Loucy (cell line): ENCODE measurements at regions not wholly inside any gene's neighbourhood (a gene's known extent, or its start where the extent isn't known, plus 50 kb on each side); places are given as distances from the start of the nearest gene placed in this dataset.

Experiments
- H2AFZ ChIP-seq: fragments of 200-600 bp; sonication (generic); 2 replicates; pipeline ENCODE4 v1.6.0; 2016; ENCODE audit warnings: antibody characterized with exemption, mild to moderate bottlenecking, low read length, moderate library complexity
- H3F3A ChIP-seq: fragments of 200-600 bp; 2 replicates; pipeline ENCODE4 v1.6.0; 2016; ENCODE audit warnings: antibody characterized with exemption, low read depth, mild to moderate bottlenecking
- H3K27me3 ChIP-seq: fragments of 200-600 bp; sonication (generic); 2 replicates; pipeline ENCODE4 v1.6.1; 2014; ENCODE audit warnings: low read length, mild to moderate bottlenecking; ENCODE audit not compliant: insufficient read depth, poor library complexity, severe bottlenecking
- H3K36me3 ChIP-seq: fragments of 200-600 bp; sonication (generic); 2 replicates; pipeline ENCODE4 v1.6.1; 2016; ENCODE audit warnings: low read length; ENCODE audit not compliant: insufficient read depth
- H3K4me1 ChIP-seq: fragments of 200-600 bp; sonication (generic); 2 replicates; pipeline ENCODE4 v1.5.1; 2014; ENCODE audit warnings: low read length, mild to moderate bottlenecking; ENCODE audit not compliant: insufficient read depth, poor library complexity, severe bottlenecking
- H3K4me2 ChIP-seq: fragments of 200-600 bp; sonication (generic); 2 replicates; pipeline ENCODE4 v1.6.0; 2014; ENCODE audit warnings: antibody characterized with exemption, low read length, low read depth, mild to moderate bottlenecking; ENCODE audit not compliant: poor library complexity, severe bottlenecking
- H3K4me3 ChIP-seq: fragments of 200-600 bp; sonication (generic); 2 replicates; pipeline ENCODE4 v1.5.1; 2014; ENCODE audit warnings: low read length, mild to moderate bottlenecking, mixed read lengths; ENCODE audit not compliant: poor library complexity, severe bottlenecking
- H3K79me2 ChIP-seq: fragments of 200-600 bp; sonication (generic); 2 replicates; pipeline ENCODE4 v1.6.1; 2014; ENCODE audit warnings: low read length; ENCODE audit not compliant: insufficient read depth
- H3K9ac ChIP-seq: fragments of 200-600 bp; sonication (generic); 2 replicates; pipeline ENCODE4 v1.6.0; 2014; ENCODE audit warnings: mild to moderate bottlenecking, low read depth, low read length, moderate library complexity; ENCODE audit not compliant: poor library complexity, severe bottlenecking
- H3K9me2 ChIP-seq: fragments of 200-600 bp; sonication (generic); replicated peaks from 2 replicates; pipeline ENCODE4 v1.6.1; 2016; ENCODE audit warnings: low read depth, low read length, mixed read lengths
- H3K9me3 ChIP-seq: fragments of 200-600 bp; sonication (generic); 2 replicates; pipeline ENCODE4 v1.6.1; 2014; ENCODE audit warnings: mild to moderate bottlenecking, antibody characterized with exemption, low read length, low read depth; ENCODE audit not compliant: insufficient read depth
- H4K20me1 ChIP-seq: fragments of 200-600 bp; sonication (generic); 2 replicates; pipeline ENCODE4 v1.6.0; 2014; ENCODE audit warnings: antibody characterized with exemption, low read length, mild to moderate bottlenecking; ENCODE audit not compliant: insufficient read depth, poor library complexity, severe bottlenecking
- EZH2phosphoT487 ChIP-seq: fragments of 200-600 bp; IDR thresholded peaks from 2 replicates; pipeline ENCODE4 v1.6.1; 2018; ENCODE audit warnings: antibody characterized with exemption, mild to moderate bottlenecking, moderate library complexity, borderline replicate concordance
- TF ChIP-seq, protein P1 (sequence below): fragments of 200-600 bp; sonication (generic); conservative IDR thresholded peaks from 2 replicates; pipeline ENCODE4 v1.5.1; 2014; ENCODE audit warnings: mild to moderate bottlenecking, antibody characterized with exemption, low read length

DNA sequence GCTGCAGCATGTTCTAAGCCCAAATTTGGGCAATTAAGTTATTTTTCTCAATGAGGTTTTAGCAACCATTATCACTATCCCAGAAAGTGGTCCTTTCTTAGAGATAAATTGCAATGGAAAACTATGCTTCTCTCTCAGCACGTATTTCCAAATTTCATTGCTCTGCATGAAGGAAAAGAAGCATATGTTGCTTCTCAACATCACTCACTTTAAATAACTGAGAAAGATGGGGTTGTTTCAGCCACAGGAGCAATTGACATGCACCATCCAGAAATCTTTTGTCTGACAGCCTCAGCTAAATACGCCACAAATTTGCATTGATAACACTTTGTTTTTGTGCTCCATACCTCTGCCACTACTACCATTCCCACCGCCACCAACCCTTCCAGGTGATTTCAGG lies 157.6 kb upstream of the PKN2 start:
- no peaks in the 10 kb centered on the region for H3K36me3 ChIP-seq

DNA sequence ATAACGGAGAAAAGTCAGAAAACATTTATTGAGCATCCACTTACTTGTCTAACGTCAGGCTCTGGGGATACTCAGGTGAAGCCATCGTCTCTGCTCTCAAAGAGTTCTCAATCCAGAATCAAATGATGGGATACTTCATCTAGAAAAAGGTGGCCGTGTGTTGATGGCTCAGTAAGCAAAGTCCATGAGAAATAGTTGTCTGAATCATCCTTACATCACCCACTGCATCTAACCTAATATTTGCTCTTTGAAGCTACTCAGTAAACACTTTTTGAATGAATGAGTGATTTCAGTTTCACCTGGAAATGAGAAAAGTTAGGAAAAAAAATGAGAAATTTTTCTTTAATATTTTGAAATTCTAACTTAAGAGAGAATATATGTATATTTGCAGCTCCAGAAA lies 155.3 kb upstream of the PKN2 start:
- Histone ChIP-seq H3K27me3 (no peaks in the 10 kb centered on the region), H3K9ac (no peak overlapping the region), H3F3A (no peaks in the 10 kb centered on the region), H3K9me3 (no peaks in the 10 kb centered on the region), H3K79me2 (no peaks in the 10 kb centered on the region), H2AFZ (no peak overlapping the region), H3K4me1 (no peaks in the 10 kb centered on the region), H3K4me2 (no peak overlapping the region), H3K36me3 (no peaks in the 10 kb centered on the region), H3K9me2 (no peaks in the 10 kb centered on the region), H3K4me3 (no peak overlapping the region), H4K20me1 (no peaks in the 10 kb centered on the region)
- TF ChIP-seq EZH2phosphoT487: no peak
- TF ChIP-seq, protein P1, sequence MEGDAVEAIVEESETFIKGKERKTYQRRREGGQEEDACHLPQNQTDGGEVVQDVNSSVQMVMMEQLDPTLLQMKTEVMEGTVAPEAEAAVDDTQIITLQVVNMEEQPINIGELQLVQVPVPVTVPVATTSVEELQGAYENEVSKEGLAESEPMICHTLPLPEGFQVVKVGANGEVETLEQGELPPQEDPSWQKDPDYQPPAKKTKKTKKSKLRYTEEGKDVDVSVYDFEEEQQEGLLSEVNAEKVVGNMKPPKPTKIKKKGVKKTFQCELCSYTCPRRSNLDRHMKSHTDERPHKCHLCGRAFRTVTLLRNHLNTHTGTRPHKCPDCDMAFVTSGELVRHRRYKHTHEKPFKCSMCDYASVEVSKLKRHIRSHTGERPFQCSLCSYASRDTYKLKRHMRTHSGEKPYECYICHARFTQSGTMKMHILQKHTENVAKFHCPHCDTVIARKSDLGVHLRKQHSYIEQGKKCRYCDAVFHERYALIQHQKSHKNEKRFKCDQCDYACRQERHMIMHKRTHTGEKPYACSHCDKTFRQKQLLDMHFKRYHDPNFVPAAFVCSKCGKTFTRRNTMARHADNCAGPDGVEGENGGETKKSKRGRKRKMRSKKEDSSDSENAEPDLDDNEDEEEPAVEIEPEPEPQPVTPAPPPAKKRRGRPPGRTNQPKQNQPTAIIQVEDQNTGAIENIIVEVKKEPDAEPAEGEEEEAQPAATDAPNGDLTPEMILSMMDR: no peak

More for the DNA sequence above, 157.6 kb upstream of the PKN2 start:
- no peak overlapping the region for H3K4me2 ChIP-seq
- no peak for TF ChIP-seq EZH2phosphoT487
- TF ChIP-seq, protein P1: no peak
- H3K4me3 ChIP-seq: no peak overlapping the region
- no peaks in the 10 kb centered on the region for H4K20me1 ChIP-seq
- H3K4me1 ChIP-seq: no peaks in the 10 kb centered on the region
- no peaks in the 10 kb centered on the region for H3K27me3 ChIP-seq
- no peak overlapping the region for H3K9ac ChIP-seq
- no peaks in the 10 kb centered on the region for H3F3A ChIP-seq
- H3K9me2 ChIP-seq: no peaks in the 10 kb centered on the region
- no peaks in the 10 kb centered on the region for H3K9me3 ChIP-seq
- H2AFZ ChIP-seq: no peak overlapping the region
- no peaks in the 10 kb centered on the region for H3K79me2 ChIP-seq

- no peaks in the 10 kb centered on the region for H3F3A ChIP-seq
- H3K36me3 ChIP-seq: no peaks in the 10 kb centered on the region
- no peaks in the 10 kb centered on the region for H3K9me2 ChIP-seq
- H3K4me1 ChIP-seq: no peaks in the 10 kb centered on the region
- H3K27me3 ChIP-seq: no peaks in the 10 kb centered on the region
- H3K4me3 ChIP-seq: no peak overlapping the region
- no peak overlapping the region for H3K4me2 ChIP-seq
- TF ChIP-seq EZH2phosphoT487: no peak
- TF ChIP-seq, protein P1: no peak
- H3K9me3 ChIP-seq: no peaks in the 10 kb centered on the region
- no peak overlapping the region for H2AFZ ChIP-seq
- H4K20me1 ChIP-seq: no peaks in the 10 kb centered on the region
- no peak overlapping the region for H3K9ac ChIP-seq
- no peaks in the 10 kb centered on the region for H3K79me2 ChIP-seq
Measured at GRCh38 chr1:88529581-88529980, 154.5 kb upstream of the PKN2 start.
